CD4-positive, alpha-beta T cell treated with Interferon alpha-2 for 1 hour (primary cell): ENCODE measurements at regions not wholly inside any gene's neighbourhood (a gene's known extent, or its start where the extent isn't known, plus 50 kb on each side); places are given as distances from the start of the nearest gene placed in this dataset.
"Not testable (repeated sequence)": the region's sequence is repeated elsewhere in the genome, so short reads cannot be mapped to it uniquely, and the experiment has no call there.

Source experiments
- DNase-seq, 2 donors: peaks; one replicate each; pipeline ENCODE4 v3.0.0-alpha.2; 2020 to 2022

- DNase-seq: no peak
Measured at GRCh38 chr5:68114378-68115040, 101.0 kb upstream of the PIK3R1 start.

- no peak for DNase-seq
Measured at GRCh38 chr5:68112658-68113057, 102.9 kb upstream of the PIK3R1 start.

GRCh38 chr5:68110894-68111293, 104.7 kb upstream of the PIK3R1 start:
- DNase-seq: no peak

- no peak for DNase-seq
Measured at GRCh38 chr5:68110264-68110663, 105.3 kb upstream of the PIK3R1 start.

DNA sequence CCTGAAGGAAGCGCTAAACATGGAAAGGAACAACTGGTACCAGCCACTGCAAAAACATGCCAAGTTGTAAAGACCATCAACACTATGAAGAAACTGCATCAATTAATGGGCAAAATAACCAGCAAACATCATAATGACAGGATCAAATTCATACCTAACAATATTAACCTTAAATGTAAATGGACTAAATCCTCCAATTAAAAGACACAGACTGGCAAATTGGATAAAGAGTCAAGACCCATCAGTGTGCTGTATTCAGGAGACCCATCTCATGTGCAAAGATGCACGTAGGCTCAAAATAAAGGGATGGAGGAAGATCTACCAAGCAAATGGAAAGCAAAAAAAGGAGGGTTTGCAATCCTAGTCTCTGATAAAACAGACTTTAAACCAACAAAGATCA, 111.3 kb upstream of the PIK3R1 start:
- DNase-seq: not testable (repeated sequence)

DNA sequence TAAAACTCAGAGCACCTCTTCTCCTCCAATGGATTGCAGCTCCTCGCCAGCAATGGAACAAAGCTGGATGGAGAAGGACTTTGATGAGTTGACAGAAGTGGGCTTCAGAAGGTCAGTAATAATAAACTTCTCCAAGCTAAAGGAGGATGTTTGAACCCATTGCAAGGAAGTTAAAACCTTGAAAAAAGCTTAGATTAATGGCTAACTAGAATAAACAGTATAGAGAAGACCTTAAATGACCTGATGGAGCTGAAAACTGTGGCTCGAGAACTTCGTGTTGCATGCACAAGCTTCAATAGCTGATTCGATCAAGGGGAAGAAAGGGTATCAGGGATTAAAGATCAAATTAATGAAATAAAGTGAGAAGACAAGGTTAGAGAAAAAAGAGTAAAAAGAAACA, 112.3 kb upstream of the PIK3R1 start:
- not testable (repeated sequence) for DNase-seq

GRCh38 chr5:68099327-68099726, 116.2 kb upstream of the PIK3R1 start:
- DNase-seq: no peak

DNA sequence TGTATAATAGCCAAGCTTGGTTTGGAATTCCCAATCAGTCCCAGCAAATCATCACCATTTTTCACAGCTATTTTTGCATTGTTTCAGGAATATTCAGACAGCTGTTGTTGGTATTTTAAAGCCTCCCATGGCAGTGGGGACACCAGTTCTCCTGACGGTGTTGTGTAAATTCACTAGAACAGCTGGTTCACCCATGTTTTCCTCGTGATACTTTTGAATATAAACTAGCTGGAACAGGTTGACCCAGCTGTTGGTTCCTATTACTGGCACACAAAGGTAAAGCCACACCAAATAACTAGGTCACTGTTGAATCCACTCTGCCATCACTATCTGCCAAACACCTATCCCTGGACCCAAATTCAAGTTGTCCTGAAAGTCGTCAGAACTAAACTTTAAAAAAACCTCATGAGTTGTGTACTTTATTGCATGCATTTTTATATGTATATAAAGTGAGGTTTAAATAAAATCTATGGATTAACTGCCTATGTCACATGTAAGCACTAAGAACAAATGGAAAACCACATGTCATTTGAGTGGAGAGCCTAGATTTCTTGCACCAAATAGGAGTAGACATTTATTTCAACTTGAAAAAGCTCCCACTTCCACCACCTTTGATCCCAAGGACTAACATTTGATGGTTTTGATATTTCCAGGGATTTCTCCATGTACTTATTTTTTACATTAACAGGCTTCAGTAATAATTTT, 121.9 kb upstream of the PIK3R1 start:
- no peak for DNase-seq

- DNase-seq: no peak
Measured at GRCh38 chr5:68088302-68088701, 127.3 kb upstream of the PIK3R1 start.

DNA sequence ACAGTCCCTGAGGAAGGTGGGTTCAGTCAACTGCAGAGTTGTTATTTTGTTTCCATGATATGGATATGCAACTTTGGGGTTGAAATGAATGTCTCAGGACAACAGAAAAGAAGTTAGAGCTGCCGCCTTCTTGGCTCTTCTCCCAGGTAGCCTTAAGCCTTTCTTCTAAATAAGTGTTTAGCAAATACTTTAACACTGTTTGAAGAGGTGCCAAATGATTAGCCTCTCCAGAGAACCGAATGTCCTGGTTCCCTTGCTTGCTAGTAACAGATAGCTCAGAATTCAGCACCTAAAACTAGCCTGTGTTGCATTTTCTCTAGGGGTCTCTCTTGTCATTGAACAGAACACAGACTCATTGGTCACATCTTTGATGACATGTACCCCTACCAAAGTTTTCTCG, 127.7 kb upstream of the PIK3R1 start:
- no peak for DNase-seq

DNA sequence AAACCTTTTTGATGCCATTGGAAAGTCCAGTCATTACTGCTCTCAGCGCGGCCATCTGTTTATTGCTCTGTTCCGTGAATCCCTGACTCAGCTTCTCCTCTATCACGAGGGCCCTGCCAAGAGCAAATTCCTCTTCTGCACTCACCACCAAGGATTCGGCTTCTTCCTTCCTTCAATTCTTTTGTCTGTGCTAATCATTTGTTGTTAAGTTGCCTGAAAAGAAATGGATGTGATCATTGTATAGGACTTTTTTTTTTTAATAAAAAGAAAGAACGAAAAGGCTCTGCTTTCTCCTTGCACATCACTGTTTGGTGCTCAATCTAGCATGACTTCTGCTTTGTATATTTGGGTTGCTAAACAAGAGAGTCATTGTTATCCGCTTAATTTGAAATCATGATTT, 128.7 kb upstream of the PIK3R1 start:
- no peak for DNase-seq

GRCh38 chr5:68086439-68086838, 129.1 kb upstream of the PIK3R1 start:
- no peak for DNase-seq

- no peak for DNase-seq
Measured at GRCh38 chr5:68084396-68084795, 131.2 kb upstream of the PIK3R1 start.

- no peak for DNase-seq
Measured at GRCh38 chr5:68080282-68081050, 135.1 kb upstream of the PIK3R1 start.

DNA sequence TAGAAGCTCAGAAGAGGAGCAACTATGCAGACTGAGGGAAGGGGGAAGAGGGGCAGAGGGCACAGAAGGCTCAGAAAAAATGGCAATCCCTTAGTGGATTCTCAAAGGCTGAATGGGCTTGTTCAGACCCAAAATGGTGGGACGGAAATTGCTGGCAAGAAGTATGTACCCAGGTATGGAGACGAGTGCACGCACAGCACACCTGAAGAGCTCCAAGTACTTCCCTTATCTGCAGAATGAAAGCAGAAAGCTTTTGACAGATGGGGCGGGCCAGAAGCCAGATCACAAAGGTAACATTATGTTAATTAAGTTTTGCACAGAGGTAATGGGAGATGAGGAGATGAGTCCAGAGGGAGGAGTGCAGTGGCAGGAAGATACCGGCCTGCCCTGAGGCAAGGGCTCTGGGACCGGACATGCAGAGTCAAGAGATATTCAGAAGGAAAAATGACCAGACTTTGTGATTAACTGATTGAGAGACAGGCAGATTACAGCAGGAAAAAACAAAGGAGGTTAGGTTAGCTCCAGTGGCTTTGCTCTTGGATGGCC, 138.1 kb upstream of the PIK3R1 start:
- DNase-seq: no peak

GRCh38 chr5:68074633-68075032, 140.9 kb upstream of the PIK3R1 start:
- DNase-seq: no peak

DNA sequence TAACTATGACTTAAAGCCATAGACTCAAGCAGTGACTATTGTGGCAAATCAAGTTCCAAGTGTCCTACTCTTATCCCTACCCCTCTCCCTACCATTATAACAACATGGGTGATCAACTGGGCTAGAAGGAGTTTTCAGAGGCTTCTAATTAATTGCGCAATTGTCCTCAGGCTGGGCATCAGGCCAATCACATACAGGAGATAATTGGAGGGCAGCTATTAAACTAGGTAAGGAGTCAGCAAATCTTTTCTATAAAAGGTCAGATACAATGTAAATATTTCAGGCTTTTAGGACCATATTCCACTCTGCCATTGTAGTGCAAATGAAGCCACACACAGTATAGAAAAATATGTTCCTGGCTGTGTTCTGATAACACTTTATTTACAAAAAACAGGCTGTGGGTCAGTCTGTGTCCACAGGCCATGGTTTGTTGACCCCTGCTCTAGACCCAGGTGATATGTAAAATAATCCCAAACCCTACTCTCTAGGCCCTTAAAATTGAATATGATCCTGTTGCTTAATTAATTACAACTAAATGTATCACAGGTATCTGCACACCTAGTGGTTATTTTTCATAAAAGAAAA, 141.4 kb upstream of the PIK3R1 start:
- no peak for DNase-seq

- no peak for DNase-seq
Measured at GRCh38 chr5:68071736-68072135, 143.8 kb upstream of the PIK3R1 start.

- DNase-seq: no peak
Measured at GRCh38 chr5:68071282-68071632, 144.3 kb upstream of the PIK3R1 start.

DNA sequence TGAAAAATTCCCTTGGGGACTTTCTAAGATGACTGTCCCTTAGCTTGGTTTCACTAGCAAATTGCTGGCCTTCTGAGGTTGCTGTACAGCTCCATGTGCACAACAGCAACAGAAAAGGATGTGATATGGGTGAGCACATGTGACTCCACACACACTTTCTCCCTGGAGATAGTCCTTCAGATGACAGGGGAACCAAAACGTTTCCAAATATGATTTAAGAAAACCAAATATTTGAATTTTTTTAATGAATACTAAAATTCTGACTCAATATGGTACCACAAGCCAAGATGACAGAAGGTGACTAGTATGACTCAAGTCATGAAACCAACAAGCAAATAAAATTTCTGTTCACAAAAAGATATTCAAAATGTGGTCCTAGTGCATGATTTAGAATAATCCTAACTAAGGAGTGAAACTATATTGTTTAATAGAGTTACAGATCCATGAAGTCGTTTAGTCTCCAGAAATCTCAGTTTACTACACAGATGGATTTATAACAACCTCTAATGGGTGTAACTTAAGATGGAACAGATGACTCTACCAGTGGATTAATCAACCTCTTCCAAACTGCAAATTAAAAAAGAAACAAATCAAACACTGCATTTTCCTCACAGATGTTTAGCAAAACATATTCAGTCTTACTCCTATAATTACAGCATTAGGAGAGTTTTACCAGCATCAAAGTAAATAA, 144.8 kb upstream of the PIK3R1 start:
- DNase-seq: no peak

DNA sequence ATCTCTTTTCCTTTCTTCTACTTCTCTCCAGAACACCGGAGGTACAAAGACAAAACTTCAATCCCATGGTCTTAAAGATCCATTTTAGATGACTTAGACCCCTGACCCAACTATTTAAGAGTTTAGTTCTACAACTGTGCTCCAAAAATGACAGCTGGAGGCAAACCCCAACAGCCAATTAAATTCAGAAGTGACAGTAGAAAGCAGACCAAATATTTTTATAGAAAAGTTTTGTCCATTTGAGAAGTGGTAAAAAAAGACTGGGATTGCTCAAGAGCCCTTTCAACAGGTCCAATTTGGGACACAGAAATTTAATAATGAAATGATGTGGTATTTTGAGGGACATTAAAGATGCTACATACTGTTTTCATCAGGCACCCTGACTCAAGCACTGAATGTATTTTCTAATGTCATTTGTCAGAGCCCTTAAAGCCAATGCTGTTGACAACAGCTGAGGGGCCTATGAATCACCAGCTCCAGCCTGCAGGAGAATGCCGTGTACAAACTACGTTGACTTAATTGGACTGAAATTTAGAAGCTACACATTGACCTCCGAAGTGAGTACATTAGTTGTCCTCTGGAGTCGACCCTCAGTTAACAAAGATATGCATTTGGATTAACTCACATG, 147.5 kb upstream of the PIK3R1 start:
- DNase-seq: no peak

DNA sequence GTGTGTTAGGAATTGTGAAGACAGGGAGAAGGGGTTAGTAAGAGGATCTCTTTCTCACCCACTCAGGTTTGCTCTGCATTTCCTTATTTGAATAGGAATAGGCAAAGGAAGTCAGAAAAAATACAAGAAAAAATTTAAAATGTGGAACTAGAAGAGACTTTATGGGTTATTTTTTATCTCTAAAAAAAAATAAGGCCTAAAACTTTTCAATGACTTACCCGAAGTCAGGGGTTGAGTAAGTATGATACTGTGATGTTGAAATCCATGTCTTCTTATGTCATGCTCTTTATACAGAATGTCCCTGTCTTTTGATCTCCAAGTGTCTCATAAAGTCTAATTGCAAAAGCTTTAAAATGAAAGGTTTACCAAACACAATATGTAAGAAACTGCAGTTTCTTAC, 148.3 kb upstream of the PIK3R1 start:
- no peak for DNase-seq
